Heart left ventricle (tissue), 13 donors: ENCODE measurements at regions not wholly inside any gene's neighbourhood (a gene's known extent, or its start where the extent isn't known, plus 50 kb on each side); places are given as distances from the start of the nearest gene placed in this dataset.
"Not testable (repeated sequence)": the region's sequence is repeated elsewhere in the genome, so short reads cannot be mapped to it uniquely, and the experiment has no call there.

Source experiments
- CTCF ChIP-seq, 12 donors: fragments of 200-600 bp; sonication (generic) in 4 of 12; IDR thresholded peaks; one replicate each; pipeline versions ENCODE4 v1.5.0 to v1.8.0; 2018 to 2022; ENCODE audit warnings: antibody characterized with exemption in 12 of 12, mild to moderate bottlenecking in 5 of 12
- POLR2A ChIP-seq, 2 donors: fragments of 450-650 bp; IDR thresholded peaks; one replicate each; pipeline ENCODE4 v1.6.1; 2017; ENCODE audit warnings: antibody characterized with exemption in 2 of 2, mild to moderate bottlenecking in 2 of 2, moderate library complexity in 2 of 2
- donor health status: ischemic (EF 13 %, LVEDD 7.1; RV severe dilation, severe dysfunction).
- donor health status: DM: no; HTN: yes; CAD: no.
- donor health status: DM: no; HTN: no; CAD: no.
- donor health status: ischemic (EF 25% LVEDD 6.9; RV normal size, moderate dysfunction).
- donor health status: ischemic (EF 25% LVEDD 5.7; RV mildly dilated, moderate dysfunction).
- donor health status: ischemic (EF 35%, LVEDD 5.7; RV mildly dilated, moderate dysfunction).
- donor health status: nonischemic (EF 11% LVEDD 7.7; RV severe dilation, severe dysfunction).
- donor health status: DM: yes; HTN: yes; CAD: no.
- donor health status: PGD.
- donor health status: ischemic (EF 29% LVEDD 5.4; RV normal size, mild dysfunction).
- donor health status: nonischemic (EF 23%, LVEDD 6.1; RV moderate dilation, normal function).

GRCh38 chr3:191927183-191927817 is 466.3 kb downstream of the PYDC2 start:
- not testable (repeated sequence) for TF ChIP-seq CTCF, POLR2A (IDR thresholded peaks at IDR 0.05)
